NT2/D1 (cell line): ENCODE measurements at regions not wholly inside any gene's neighbourhood (a gene's known extent, or its start where the extent isn't known, plus 50 kb on each side); places are given as distances from the start of the nearest gene placed in this dataset.

ENCODE experiments used
- DNase-seq: peaks from one replicate; pipeline ENCODE4 v3.0.0-alpha.2; 2011; ENCODE audit warnings: low read depth, low spot score
- H3K27me3 ChIP-seq: 2 replicates; pipeline ENCODE4 v1.6.0; 2011; ENCODE audit warnings: mild to moderate bottlenecking; ENCODE audit not compliant: insufficient read length, insufficient read depth
- H3K36me3 ChIP-seq: 2 replicates; pipeline ENCODE4 v1.6.1; 2011; ENCODE audit warnings: mild to moderate bottlenecking, low read length, mixed read lengths; ENCODE audit not compliant: insufficient read depth, insufficient read length
- H3K4me1 ChIP-seq: 2 replicates; pipeline ENCODE4 v1.5.1; 2011; ENCODE audit not compliant: insufficient read depth, insufficient read length
- H3K4me3 ChIP-seq: 2 replicates; pipeline ENCODE4 v1.5.1; 2011; ENCODE audit warnings: low read depth; ENCODE audit not compliant: insufficient read length
- H3K9ac ChIP-seq: 2 replicates; pipeline ENCODE4 v1.6.0; 2011; ENCODE audit warnings: low read depth; ENCODE audit not compliant: insufficient read length
- H3K9me3 ChIP-seq: 2 replicates; pipeline ENCODE4 v1.5.1; 2011; ENCODE audit warnings: mild to moderate bottlenecking, low read length; ENCODE audit not compliant: insufficient read depth
- SUZ12 ChIP-seq: IDR thresholded peaks from 2 replicates; pipeline ENCODE4 v1.6.1; 2011; ENCODE audit not compliant: insufficient read length, insufficient read depth; ENCODE audit errors: extremely low read depth
- YY1 ChIP-seq: IDR thresholded peaks from 2 replicates; pipeline ENCODE4 v1.6.1; 2011; ENCODE audit not compliant: insufficient read length, insufficient read depth
- ZNF274 ChIP-seq: IDR thresholded peaks from 2 replicates; pipeline ENCODE4 v1.6.1; 2011; ENCODE audit warnings: mild to moderate bottlenecking, low read depth, low read length

GRCh38 chr6:87824958-87825491 lies 123.0 kb upstream of the AKIRIN2 start:
- H3K4me3 ChIP-seq = no peak overlapping the region
- H3K4me1 ChIP-seq = no peaks in the 10 kb centered on the region
- no peaks in the 10 kb centered on the region for H3K27me3 ChIP-seq
- no peak for TF ChIP-seq ZNF274
- no peak for TF ChIP-seq YY1
- TF ChIP-seq SUZ12 = no peak
- H3K36me3 ChIP-seq = no peaks in the 10 kb centered on the region
- DNase-seq = no peak
- no peak overlapping the region for H3K9ac ChIP-seq
- no peaks in the 10 kb centered on the region for H3K9me3 ChIP-seq

- TF ChIP-seq SUZ12 (no peak), ZNF274 (no peak), YY1 (no peak)
- Histone ChIP-seq H3K9ac (no peak overlapping the region), H3K4me1 (no peaks in the 10 kb centered on the region), H3K36me3 (no peaks in the 10 kb centered on the region), H3K27me3 (no peaks in the 10 kb centered on the region), H3K4me3 (no peak overlapping the region), H3K9me3 (no peaks in the 10 kb centered on the region)
- no peak for DNase-seq
These were observed 120.0 kb upstream of the AKIRIN2 start for GRCh38 chr6:87822011-87822410.

- Histone ChIP-seq H3K27me3 (no peaks in the 10 kb centered on the region), H3K36me3 (no peaks in the 10 kb centered on the region), H3K4me3 (no peak overlapping the region), H3K9ac (no peak overlapping the region), H3K4me1 (no peaks in the 10 kb centered on the region), H3K9me3 (no peaks in the 10 kb centered on the region)
- DNase-seq = no peak
- TF ChIP-seq YY1 (no peak), ZNF274 (no peak), SUZ12 (no peak)
These were observed 118.4 kb upstream of the AKIRIN2 start for GRCh38 chr6:87820343-87820984.

- no peak overlapping the region for H3K4me3 ChIP-seq
- TF ChIP-seq YY1 (no peak), SUZ12 (no peak), ZNF274 (no peak)
- H3K9me3 ChIP-seq = no peaks in the 10 kb centered on the region
- H3K36me3 ChIP-seq = no peaks in the 10 kb centered on the region
- no peaks in the 10 kb centered on the region for H3K4me1 ChIP-seq
- no peak overlapping the region for H3K9ac ChIP-seq
- no peak for DNase-seq
- no peaks in the 10 kb centered on the region for H3K27me3 ChIP-seq
These were observed 115.2 kb upstream of the AKIRIN2 start for GRCh38 chr6:87817183-87817582.

DNA sequence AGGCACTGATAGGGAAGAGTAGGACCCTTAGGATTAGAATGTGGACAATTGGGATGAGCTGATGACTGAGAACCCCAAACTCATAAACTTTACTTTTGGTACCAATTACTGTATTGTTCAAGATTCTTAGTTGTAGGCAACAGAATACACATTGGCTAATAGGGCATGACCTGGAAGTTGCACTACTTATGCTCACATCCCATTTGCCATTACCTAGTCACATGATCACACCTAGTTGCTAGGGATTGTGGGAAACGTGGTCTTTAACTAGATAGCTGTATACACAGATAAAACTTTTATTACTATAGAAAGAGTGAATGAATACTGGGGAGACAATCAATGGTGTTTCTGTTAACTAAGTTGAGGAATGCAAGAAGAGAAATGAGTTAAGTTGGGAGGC lies 113.4 kb upstream of the AKIRIN2 start:
- TF ChIP-seq SUZ12 (no peak), ZNF274 (no peak), YY1 (no peak)
- Histone ChIP-seq H3K4me1 (no peaks in the 10 kb centered on the region), H3K4me3 (no peak overlapping the region), H3K36me3 (no peaks in the 10 kb centered on the region), H3K9ac (no peak overlapping the region), H3K9me3 (no peaks in the 10 kb centered on the region), H3K27me3 (no peaks in the 10 kb centered on the region)
- DNase-seq = no peak

DNA sequence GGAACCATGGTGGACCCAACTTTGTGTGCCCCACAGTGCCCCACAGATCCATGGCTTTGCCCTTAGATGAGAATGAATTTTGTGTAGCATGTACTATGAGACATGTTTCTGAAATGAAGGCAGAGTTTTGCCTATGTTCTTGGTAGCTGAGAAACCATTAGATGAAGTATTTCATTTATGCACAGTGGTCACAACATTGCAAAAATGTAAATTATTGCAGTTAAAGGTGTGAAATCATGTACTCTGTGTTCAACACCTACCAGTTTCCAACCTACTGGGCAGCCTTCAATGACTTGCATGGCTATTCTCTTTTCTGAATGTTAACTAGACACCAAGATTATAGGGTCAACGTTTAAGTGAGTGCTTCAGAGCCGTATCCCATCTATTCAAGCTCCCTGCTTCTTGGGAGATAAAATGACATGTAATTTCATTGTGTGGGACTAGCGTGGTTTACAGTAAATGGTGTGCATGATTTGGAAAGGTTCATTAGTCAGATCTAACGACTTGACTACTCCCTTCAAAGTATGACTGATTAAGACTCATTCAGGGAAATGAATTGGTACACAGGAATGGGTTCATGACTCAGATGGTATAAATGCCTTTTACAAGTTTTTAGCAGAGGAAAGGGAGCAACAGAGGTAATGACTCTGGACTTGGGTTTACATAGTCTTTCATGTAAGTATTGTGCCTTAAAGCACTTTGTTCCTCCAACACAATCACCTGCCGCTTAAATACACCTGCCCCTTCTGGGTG lies 106.1 kb upstream of the AKIRIN2 start:
- no peaks in the 10 kb centered on the region for H3K27me3 ChIP-seq
- no peak for TF ChIP-seq ZNF274
- TF ChIP-seq SUZ12 = no peak
- TF ChIP-seq YY1 = no peak
- no peak overlapping the region for H3K4me3 ChIP-seq
- DNase-seq = no peak
- H3K36me3 ChIP-seq = no peaks in the 10 kb centered on the region
- H3K9ac ChIP-seq = no peak overlapping the region
- H3K4me1 ChIP-seq = no peaks in the 10 kb centered on the region
- no peaks in the 10 kb centered on the region for H3K9me3 ChIP-seq

DNA sequence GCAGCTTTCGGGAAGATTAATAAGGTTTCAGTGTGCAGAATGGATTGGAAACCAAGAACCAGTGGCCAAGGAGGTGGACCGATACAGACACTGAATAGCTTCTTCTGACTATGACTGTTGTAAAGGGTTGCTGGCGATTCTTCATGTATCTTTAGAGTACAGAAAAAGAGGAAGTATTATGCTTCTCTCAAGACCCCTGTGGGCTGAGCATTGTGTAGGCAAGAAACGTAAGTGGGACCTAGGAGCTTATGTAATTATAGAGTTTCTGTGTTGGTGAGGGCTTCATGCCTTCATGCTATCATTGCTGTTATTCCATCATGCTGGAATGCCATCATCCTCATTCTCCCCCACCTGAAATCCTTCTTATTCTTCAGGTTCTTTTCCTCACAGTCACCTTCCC lies 105.4 kb upstream of the AKIRIN2 start:
- DNase-seq = no peak
- no peaks in the 10 kb centered on the region for H3K4me1 ChIP-seq
- H3K9me3 ChIP-seq = no peaks in the 10 kb centered on the region
- H3K27me3 ChIP-seq = no peaks in the 10 kb centered on the region
- H3K4me3 ChIP-seq = no peak overlapping the region
- TF ChIP-seq ZNF274 = no peak
- TF ChIP-seq SUZ12 = no peak
- no peak for TF ChIP-seq YY1
- no peak overlapping the region for H3K9ac ChIP-seq
- H3K36me3 ChIP-seq = no peaks in the 10 kb centered on the region
